Stromal cell of bone marrow (primary cell): ENCODE measurements at regions not wholly inside any gene's neighbourhood (a gene's known extent, or its start where the extent isn't known, plus 50 kb on each side); places are given as distances from the start of the nearest gene placed in this dataset.
A peak's percentile ranks its signal among the peaks of the same experiment; 100 is the strongest.

Experiments
- DNase-seq: peaks from one replicate; pipeline ENCODE4 v3.0.0-alpha.2; 2012; ENCODE audit warnings: low read depth

- no peak for DNase-seq
Observed at GRCh38 chr3:59446775-59447465, 397.1 kb upstream of the CFAP20DC start.

- DNase-seq: no peak
Observed at GRCh38 chr3:59444676-59445075, 394.9 kb upstream of the CFAP20DC start.

- DNase-seq: no peak
Observed at GRCh38 chr3:59444294-59444671, 394.5 kb upstream of the CFAP20DC start.

GRCh38 chr3:59443618-59444293 lies 393.9 kb upstream of the CFAP20DC start:
- DNase-seq: no peak

GRCh38 chr3:59442046-59442445 lies 392.2 kb upstream of the CFAP20DC start:
- no peak for DNase-seq

- DNase-seq: no peak
Observed at GRCh38 chr3:59440285-59441028, 390.6 kb upstream of the CFAP20DC start.

- DNase-seq: no peak
Observed at GRCh38 chr3:59438492-59438891, 388.7 kb upstream of the CFAP20DC start.

GRCh38 chr3:59436164-59436958 lies 386.5 kb upstream of the CFAP20DC start:
- DNase-seq: no peak

- no peak for DNase-seq
Observed at GRCh38 chr3:59433546-59433945, 383.7 kb upstream of the CFAP20DC start.

GRCh38 chr3:59432665-59433064 lies 382.8 kb upstream of the CFAP20DC start:
- DNase-seq: no peak

GRCh38 chr3:59430341-59430740 lies 380.5 kb upstream of the CFAP20DC start:
- DNase-seq: no peak

GRCh38 chr3:59429198-59429597 lies 379.4 kb upstream of the CFAP20DC start:
- DNase-seq: no peak

GRCh38 chr3:59426821-59427565 lies 377.2 kb upstream of the CFAP20DC start:
- DNase-seq: peak; percentile 71

- no peak for DNase-seq
Observed at GRCh38 chr3:59425942-59426341, 376.1 kb upstream of the CFAP20DC start.

- peak; percentile 51 for DNase-seq
Observed at GRCh38 chr3:59425371-59425770, 375.5 kb upstream of the CFAP20DC start.

GRCh38 chr3:59424268-59425010 lies 374.6 kb upstream of the CFAP20DC start:
- peak; percentile 83 for DNase-seq

- no peak for DNase-seq
Observed at GRCh38 chr3:59423707-59424106, 373.9 kb upstream of the CFAP20DC start.

- peak; percentile 36 for DNase-seq
Observed at GRCh38 chr3:59422312-59422711, 372.5 kb upstream of the CFAP20DC start.

GRCh38 chr3:59418836-59419235 lies 369.0 kb upstream of the CFAP20DC start:
- no peak for DNase-seq

GRCh38 chr3:59412516-59412915 lies 362.7 kb upstream of the CFAP20DC start:
- no peak for DNase-seq

GRCh38 chr3:59411694-59412093 lies 361.9 kb upstream of the CFAP20DC start:
- no peak for DNase-seq
